HCT116 (cell line): ENCODE measurements at regions not wholly inside any gene's neighbourhood (a gene's known extent, or its start where the extent isn't known, plus 50 kb on each side); places are given as distances from the start of the nearest gene placed in this dataset.

Source experiments
- CTCF ChIP-seq, 3 experiments: fragments of 200-600 bp in 1 of 3; sonication (generic) in 1 of 3; IDR thresholded peaks in 2 of 3; conservative IDR thresholded peaks in 1 of 3; 2 replicates each; pipeline ENCODE4 v1.5.1; 2012 to 2017; ENCODE audit warnings: low read depth in 2 of 3, low read length in 2 of 3, antibody characterized with exemption in 1 of 3, borderline replicate concordance in 1 of 3, control low read depth in 1 of 3, mild to moderate bottlenecking in 1 of 3, mixed read lengths in 1 of 3, mixed run types in 1 of 3, moderate library complexity in 1 of 3; ENCODE audit not compliant: insufficient read depth in 1 of 3
- RAD21 ChIP-seq: IDR thresholded peaks from 2 replicates; pipeline ENCODE4 v1.6.1; 2012; ENCODE audit warnings: low read depth, mild to moderate bottlenecking

GRCh38 chr1:213690341-213690917 is 297.3 kb upstream of the PROX1 start:
- TF ChIP-seq RAD21 (no peak), CTCF (IDR thresholded peaks at IDR 0.05 in 2 of 3, conservative IDR thresholded peaks at IDR 0.05 in 1 of 3; ENCODE audit: borderline replicate concordance in 1 of 3, insufficient read depth in 1 of 3, low read depth in 2 of 3, low read length in 2 of 3) (no peak)
